SK-N-SH (cell line): ENCODE measurements at regions not wholly inside any gene's neighbourhood (a gene's known extent, or its start where the extent isn't known, plus 50 kb on each side); places are given as distances from the start of the nearest gene placed in this dataset.

Experiments
- CHD2 ChIP-seq: fragments of 150-350 bp; IDR thresholded peaks from 2 replicates; pipeline ENCODE4 v1.6.1; 2018; ENCODE audit warnings: low read length; ENCODE audit not compliant: partially characterized antibody
- CTCF ChIP-seq: fragments of 200-600 bp; sonication (generic); IDR thresholded peaks from 2 replicates; pipeline ENCODE4 v1.6.1; 2017; ENCODE audit warnings: antibody characterized with exemption, mild to moderate bottlenecking, moderate library complexity
- ELF1 ChIP-seq: IDR thresholded peaks from 2 replicates; pipeline ENCODE4 v1.4.0; 2012
- JUND ChIP-seq: IDR thresholded peaks from 2 replicates; pipeline ENCODE4 v1.4.0; 2012
- NFIC ChIP-seq: IDR thresholded peaks from 2 replicates; pipeline ENCODE4 v1.4.0; 2012; ENCODE audit warnings: borderline replicate concordance
- POLR2AphosphoS5 ChIP-seq: IDR thresholded peaks from 2 replicates; pipeline ENCODE4 v1.6.1; 2012; ENCODE audit warnings: low read depth, low read length
- RAD21 ChIP-seq: IDR thresholded peaks from 2 replicates; pipeline ENCODE4 v1.6.1; 2012; ENCODE audit warnings: mild to moderate bottlenecking, low read length
- REST ChIP-seq: IDR thresholded peaks from 2 replicates; pipeline ENCODE4 v1.6.1; 2012; ENCODE audit warnings: mild to moderate bottlenecking, low read depth, low read length, moderate library complexity
- RFX5 ChIP-seq: IDR thresholded peaks from 2 replicates; pipeline ENCODE4 v1.6.1; 2012; ENCODE audit warnings: mild to moderate bottlenecking, improper control_type of control experiment, low read length
- SMC3 ChIP-seq: IDR thresholded peaks from 2 replicates; pipeline ENCODE4 v1.6.1; 2012; ENCODE audit warnings: low read depth, low read length, improper control_type of control experiment
- TF ChIP-seq, protein P1 (sequence below): IDR thresholded peaks from 2 replicates; pipeline ENCODE4 v1.4.0; 2012; ENCODE audit warnings: low read depth
- TF ChIP-seq, protein P2 (sequence below): fragments of 150-350 bp; IDR thresholded peaks from 2 replicates; pipeline ENCODE4 v1.6.1; 2017; ENCODE audit warnings: antibody characterized with exemption, low read length, low read depth, borderline replicate concordance

- TF ChIP-seq CTCF (no peak), NFIC (no peak), RFX5 (no peak), JUND (no peak), POLR2AphosphoS5 (no peak), ELF1 (no peak), REST (no peak), RAD21 (no peak), CHD2 (no peak), SMC3 (no peak)
- TF ChIP-seq, protein P1, sequence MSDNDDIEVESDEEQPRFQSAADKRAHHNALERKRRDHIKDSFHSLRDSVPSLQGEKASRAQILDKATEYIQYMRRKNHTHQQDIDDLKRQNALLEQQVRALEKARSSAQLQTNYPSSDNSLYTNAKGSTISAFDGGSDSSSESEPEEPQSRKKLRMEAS: no peak
- TF ChIP-seq, protein P2, sequence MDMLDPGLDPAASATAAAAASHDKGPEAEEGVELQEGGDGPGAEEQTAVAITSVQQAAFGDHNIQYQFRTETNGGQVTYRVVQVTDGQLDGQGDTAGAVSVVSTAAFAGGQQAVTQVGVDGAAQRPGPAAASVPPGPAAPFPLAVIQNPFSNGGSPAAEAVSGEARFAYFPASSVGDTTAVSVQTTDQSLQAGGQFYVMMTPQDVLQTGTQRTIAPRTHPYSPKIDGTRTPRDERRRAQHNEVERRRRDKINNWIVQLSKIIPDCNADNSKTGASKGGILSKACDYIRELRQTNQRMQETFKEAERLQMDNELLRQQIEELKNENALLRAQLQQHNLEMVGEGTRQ: no peak
Observed at GRCh38 chr6:21284166-21284565, 309.4 kb upstream of the SOX4 start.
